ENCODE measurements at regions not wholly inside any gene's neighbourhood (a gene's known extent, or its start where the extent isn't known, plus 50 kb on each side); places are given as distances from the start of the nearest gene placed in this dataset.

DNA sequence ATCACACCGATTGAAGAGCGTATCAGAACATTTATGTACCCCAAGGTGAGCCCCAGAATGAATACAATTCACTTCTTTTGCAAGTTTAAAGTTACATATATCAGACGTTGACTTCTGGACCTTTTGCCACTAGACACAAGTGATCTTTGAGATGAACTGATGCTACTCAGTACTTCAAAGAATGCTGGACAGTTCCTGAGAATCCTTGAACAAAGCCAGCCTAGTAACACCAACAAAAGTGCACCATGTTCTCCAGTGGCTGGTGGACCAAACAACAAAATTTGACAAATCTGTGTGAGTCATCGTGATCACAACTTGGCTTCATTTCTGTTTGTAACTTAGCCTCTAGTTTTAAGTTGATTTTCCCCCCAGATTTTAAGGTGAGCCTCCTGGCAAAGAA, 355.7 kb downstream of the SOX2 start:
- no peak for DNase-seq (ENCODE audit: low spot score)

DNA sequence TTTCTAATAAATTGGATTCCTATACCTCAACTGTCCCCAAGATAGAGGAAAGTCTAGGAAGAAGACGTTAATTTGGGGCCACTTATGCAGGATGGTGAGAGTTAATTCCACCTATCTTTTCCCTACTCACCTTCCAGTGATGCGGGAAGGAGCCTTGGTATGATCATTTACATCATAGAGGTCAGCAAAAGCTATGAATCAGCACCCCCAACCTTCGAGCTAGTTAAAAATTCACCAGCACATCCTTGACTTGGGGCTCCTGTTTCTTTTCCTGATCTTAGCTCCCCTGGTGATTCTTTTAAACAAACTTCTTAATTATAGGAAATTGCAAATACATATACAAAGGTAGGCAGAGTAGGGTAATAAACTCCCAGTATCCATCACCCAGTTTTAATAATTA, 366.6 kb downstream of the SOX2 start:
- no peak for DNase-seq (ENCODE audit: low spot score)

DNA sequence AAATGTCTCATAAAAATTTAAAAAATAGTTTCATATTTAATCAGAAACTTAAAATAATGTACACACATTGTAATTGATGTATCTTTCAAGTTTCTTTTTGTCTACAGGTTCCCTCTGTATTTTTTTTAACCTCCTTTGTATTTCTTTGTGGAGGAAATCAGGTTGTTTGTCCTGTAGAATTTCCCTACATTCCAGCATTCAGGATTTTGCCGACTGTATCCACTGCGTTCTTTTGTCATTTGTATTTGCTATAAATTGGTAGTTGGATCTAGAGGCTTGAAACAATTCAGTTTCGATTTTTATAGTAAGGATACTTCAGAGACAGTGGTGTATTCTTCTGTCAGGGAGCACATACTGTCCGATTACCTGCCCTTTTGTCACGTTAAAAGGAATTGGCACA, 367.2 kb downstream of the SOX2 start:
- no peak for DNase-seq (ENCODE audit: low spot score)

DNA sequence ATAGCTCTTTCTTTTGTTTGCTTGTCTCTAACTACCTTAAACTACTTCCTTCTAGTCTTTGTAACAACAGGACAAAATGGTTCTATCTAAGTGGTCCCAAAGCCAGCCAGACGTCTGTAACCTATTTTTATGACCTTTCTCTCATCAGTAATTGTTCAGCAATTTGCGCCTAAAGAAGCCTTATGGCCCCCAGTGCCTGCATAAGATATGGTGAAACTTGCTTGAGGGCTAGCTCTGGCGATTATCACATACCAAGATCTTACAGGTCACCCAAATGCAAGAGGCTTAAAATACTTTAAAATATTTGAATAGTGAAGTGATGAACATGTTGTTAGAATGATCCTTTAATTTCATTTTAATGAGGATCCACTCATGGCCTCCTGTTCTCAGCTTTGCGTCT, 369.4 kb downstream of the SOX2 start:
- DNase-seq (ENCODE audit: low spot score): no peak

DNA sequence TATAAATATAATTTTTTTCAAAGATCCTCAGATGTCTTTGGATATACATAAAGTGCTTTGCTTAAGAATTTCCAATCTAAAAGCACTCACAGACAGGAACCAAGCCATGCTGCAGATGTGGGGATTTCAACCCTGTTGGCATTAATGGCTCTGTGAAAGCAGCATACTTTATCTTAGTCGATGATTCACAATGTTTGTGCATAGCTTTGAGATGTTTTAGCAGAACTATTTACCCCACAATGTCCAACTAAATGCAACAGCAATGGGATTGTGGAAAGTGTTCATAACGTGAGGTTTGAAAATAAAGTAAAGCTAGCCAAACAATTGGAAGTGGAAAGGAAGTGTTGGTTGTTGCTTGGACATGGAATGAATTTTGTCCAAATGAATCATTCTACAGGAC, 371.4 kb downstream of the SOX2 start:
- no peak for DNase-seq (ENCODE audit: low spot score)

DNA sequence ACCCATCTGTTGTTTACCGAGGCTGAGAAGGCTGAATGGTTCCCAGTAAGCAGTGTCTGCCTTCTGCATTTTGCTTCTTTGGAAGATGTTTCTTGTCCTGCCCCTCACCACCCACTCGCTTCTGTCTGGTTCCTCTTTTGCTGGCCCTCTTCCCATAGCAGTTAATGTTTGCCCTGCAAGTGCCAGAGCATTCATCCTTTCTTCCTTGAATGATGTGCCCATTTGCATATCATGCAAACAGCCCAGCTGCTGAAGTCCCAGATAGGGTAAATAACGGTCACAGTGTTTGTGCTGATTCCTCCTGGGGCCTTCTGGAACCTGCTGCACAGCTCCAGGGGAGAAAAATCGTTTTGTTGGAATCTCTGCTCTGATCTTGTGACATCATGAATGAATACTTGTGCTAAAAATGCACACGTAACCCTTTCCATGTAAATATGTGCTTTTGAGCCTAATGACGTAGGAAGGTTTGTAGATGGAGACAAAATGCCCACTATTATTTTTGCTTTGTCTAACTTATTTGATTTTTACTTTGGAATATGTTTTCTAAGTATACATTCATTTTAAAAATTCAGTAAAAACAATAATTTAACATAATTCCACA, 381.0 kb downstream of the SOX2 start:
- no peak for DNase-seq (ENCODE audit: low spot score)

DNA sequence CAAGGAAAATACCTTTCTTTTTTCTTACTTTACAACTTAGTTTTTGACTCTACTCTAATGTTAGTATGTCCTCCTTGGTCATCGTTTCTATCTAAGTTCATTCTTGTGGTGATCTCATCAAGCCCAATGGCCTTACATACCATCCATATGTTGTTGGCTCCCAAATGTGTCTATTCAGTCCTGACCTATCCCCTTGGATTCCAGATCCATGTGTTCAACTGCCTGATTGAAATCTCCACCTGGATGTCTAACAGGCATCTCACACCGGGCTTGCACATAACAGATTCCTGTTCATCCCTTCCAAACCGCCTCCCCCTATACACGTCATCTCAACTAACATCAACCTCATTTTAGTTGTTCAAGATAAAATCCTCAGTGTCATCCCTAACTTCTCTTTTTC, 382.6 kb downstream of the SOX2 start:
- DNase-seq (ENCODE audit: low spot score): no peak

DNA sequence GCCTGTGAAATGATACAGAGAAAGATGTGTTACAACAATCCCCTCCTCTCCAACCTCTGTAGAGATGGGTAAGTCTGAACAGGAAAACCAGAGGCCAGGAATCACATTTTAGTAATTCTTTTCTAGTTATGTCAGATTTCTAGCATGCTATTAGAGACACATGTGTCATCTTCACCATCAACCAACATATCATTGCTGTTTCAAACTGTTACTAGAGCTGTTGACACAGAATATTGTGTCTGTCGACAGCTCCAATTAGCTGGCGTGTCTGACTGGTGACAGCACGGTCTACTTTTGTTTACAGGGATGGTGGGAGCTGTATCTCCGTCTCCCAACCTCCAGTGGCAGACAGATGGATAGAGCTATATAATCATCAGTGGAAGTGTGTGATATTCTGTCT, 393.2 kb downstream of the SOX2 start:
- no peak for DNase-seq (ENCODE audit: low spot score)

DNA sequence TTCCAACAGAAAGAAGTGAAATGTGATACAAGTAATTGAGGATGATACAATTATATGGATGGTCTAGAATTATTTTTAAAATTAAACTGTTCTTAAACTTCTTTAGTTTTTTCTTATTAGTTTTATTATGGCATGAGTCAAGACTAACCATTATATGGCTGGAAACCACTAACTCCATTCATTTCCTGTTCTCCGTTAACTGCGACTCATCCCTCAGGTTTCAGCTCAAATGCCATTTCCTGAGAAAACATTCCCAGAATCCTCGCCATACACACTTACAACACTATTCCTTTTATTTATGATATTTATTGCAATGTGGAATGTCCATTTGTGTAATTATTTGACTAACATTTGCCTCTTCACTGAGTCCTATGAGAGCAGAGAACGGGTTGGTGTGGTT, 394.1 kb downstream of the SOX2 start:
- DNase-seq (ENCODE audit: low spot score): no peak

DNA sequence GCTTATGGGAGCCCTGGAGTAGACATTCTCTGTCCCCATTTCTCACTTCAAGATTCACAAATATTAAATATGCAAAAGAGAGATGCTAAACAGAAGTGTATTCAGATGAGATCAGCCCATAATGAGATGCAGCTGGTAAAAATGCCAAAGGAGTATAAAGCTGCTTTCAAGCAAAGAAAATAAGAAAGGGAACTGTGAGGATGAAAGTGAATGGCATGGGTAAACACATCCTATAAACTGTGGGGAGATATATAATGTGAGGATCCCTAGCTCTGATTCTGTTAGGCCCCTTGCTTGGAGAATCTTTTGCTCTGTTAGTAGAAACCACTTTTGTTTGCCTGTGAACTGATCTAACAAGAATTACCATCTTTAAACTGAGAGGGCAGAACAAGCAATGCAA, 396.6 kb downstream of the SOX2 start:
- DNase-seq (ENCODE audit: low spot score): no peak

DNA sequence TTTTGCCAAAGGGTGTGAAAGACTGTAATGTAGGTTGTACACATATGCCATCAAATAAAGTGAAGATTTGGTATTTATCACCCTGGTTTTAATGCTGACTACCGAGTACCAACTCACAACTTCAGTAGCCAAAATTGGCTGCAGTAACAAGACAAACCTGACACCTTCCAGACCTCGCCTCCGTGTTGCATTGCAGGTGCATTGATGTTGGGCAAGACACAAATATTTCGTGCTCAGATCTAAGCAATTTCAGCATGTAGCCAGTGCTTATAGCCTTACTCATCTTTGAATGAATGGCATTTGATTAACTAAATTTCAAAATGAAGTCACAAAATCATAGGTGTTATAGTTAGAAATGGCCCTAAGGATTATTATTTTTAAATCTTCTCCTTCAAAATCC, 400.2 kb downstream of the SOX2 start:
- DNase-seq (ENCODE audit: low spot score): no peak

DNA sequence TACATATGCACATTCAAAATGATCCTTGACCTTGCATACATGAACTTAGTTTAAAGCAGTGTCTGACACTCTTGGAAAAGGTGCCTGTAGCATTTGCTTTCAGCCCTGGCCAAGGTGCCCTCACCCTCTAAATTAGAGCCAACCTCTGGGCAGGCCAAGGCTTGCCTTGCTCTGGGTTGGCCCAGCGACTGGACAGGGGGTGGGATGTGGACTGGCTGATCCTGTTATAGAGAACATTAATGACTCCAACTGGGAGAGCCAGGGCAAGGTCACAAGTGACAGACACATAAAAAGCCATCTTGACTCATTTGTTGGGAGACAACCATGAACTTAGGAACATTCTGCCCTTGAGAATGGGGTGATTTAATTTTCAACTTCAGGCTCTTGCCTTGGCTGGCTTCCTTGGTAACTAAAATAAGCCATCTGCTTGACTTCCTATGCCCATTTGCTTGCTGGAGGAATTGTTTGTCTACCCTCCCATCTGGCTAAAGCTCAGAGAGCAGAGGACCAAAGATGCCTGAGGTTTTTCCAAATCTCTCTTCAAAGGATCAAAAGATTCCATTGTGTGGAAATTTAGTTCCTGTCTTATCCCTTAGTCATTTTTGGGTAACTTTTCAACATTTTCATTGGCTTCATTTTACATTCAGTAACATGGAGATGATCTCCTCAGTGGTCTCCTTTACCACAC, 403.7 kb downstream of the SOX2 start:
- DNase-seq (ENCODE audit: low spot score): no peak

DNA sequence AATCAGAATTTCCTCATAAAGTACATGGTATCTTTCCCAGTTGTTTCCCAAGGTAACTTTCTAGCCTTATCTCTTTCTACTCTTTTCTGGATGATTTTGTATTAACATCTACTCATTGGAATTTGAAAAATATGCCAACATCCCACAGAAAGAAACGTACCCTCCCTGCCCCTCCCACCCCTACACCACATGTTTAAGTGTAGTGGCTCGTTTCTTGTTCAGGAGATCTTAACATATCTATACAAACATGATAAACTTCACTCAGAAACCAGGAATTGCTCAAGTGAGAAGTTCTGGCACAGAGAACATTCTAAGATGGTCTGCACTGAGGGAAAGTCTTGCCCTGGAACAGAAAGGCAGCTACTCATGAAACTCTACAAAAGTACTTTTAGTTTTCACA, 404.7 kb downstream of the SOX2 start:
- no peak for DNase-seq (ENCODE audit: low spot score)

DNA sequence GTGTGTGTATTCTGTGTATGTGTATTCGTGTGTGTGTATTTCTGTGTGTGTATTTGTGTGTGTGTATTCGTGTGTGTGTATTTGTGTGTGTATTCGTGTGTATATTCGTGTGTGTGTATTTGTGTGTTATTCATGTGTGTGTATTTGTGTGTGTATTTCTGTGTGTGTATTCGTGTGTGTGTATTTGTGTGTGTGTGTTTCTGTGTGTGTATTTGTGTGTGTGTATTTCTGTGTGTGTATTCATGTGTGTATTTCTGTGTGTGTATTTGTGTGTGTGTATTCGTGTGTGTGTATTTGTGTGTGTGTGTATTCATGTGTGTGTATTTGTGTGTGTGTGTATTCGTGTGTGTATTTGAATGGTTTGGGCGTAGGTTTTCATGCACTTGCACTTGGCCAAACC, 405.4 kb downstream of the SOX2 start:
- DNase-seq (ENCODE audit: low spot score): no peak

DNA sequence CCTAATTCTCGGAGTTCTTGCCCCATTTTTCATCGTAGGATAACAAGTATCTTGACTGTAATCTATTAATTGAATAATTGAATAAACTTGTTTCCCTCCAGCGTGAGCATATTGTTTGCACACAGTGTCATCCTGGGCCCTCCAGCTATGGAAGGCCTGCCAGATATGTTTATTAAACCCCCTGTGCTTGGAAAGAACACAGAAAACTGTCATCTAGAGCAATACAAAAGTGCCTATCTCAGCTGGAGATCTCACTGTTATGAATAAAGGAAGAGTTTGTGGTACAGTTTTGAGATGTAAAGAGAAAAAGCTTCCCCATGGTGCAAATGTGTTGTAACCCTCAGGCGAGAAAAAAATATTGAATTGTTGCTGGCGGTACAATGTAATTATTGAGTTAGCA, 405.9 kb downstream of the SOX2 start:
- DNase-seq (ENCODE audit: low spot score): no peak

DNA sequence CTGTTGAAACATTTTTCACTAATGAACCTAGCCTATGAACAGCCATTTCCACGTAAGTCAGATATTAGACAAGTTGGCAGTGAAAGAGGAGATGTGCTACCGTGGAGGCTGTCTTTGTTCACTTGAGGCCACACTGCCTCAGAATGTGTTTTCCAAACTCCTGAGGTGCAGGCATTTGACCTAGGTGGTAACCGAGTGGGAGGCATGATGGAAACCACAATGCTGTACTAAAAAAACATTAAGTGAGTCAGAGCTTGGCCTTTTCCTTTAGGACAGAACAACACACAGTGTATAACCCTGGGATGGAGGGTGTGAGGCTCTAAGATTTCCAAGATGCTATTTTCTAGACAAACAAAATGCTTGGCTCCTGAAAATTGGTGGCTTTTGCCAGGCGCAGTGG, 406.3 kb downstream of the SOX2 start:
- no peak for DNase-seq (ENCODE audit: low spot score)

DNA sequence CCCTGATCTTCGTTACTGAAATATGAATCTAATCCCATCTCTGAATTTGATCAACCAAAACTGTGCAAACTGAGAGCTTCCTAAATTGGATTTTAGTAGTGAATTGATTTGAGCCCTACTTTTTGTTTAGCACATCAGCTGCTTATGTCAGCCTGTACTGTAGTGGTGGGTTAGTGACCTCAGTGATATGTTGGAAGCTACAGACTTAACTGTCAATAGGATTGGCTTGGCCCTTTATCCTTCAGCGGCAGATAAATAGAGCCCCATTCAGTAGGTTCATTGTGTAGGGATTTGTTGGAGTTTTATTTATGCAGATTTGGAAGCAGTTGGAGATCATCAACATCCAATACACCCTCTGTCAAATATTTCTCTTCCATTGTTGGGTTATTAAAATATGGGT, 409.7 kb downstream of the SOX2 start:
- DNase-seq (ENCODE audit: low spot score): no peak

DNA sequence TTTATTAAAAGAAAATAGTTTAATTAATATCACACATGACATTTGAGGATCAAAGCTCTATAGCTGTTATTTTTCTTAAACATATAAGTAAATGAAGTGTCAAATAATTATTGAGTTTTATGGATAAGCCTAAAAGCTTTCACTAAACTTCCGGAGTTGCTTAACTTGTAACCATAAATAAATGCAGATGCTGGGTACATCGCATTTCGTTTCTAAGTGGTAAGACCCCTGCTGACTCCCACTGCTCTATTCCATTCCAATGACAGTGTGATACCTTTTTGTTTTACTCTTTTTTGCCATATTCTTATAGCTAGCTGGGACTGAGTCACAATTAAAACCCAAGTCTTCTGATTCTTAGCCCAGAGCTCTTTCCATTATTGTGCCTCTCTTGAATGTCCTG, 411.1 kb downstream of the SOX2 start:
- no peak for DNase-seq (ENCODE audit: low spot score)

DNA sequence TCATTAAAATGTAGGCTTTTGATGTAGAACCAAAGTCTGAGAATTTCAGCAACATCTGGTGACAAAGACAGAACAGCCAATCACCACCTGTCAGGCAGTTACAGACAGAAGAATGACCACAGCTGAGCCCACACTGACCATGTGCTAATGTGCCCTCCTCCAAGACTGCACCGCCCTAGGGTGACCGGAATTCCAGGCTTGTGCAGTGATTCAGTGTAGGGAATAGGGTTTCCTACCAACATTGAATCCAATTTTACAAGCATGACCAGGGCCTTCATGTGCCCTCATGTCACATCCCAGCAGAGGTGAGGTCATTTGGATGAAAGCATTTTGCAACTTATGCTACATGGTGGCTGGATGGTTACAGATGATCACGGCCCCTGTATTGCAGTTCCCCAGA, 412.5 kb downstream of the SOX2 start:
- no peak for DNase-seq (ENCODE audit: low spot score)

DNA sequence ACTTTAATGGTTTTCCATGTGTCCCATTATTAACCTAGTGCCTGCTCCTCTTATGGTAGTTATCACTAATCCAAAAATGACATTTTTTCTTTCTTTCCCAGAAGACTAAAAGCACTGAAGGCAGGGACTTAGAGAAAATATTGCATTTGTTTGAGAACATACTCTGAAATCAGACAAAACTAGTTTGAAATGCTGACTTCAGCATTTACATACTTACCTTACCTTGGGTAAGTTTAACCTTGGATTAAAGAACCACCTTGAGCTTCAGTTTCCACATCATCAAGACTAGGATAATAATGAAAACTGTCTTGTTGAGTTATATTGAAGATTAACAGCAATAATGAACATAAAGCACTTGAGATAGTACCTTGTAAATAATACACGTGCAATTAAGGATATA, 413.0 kb downstream of the SOX2 start:
- DNase-seq (ENCODE audit: low spot score): no peak

DNA sequence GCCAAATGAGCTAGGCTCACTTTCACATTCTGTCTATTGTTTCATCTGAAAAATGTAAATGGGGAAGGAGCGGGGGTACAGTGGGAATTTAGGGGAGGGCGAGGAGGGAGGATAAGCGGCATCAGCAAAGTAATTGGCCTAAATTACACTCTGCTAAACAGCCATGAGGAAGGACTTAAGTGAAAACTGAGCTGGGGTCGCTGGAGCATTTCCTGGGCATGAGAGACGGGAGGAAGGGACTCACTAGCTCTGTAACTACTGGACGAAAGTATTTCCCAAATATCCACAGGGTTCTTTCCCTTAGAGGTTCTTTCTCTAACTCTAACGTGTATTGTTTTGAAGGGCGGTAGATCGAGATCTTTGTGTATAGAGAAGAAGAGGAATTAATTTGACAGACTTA, 418.0 kb downstream of the SOX2 start:
- no peak for DNase-seq (ENCODE audit: low spot score)

DNA sequence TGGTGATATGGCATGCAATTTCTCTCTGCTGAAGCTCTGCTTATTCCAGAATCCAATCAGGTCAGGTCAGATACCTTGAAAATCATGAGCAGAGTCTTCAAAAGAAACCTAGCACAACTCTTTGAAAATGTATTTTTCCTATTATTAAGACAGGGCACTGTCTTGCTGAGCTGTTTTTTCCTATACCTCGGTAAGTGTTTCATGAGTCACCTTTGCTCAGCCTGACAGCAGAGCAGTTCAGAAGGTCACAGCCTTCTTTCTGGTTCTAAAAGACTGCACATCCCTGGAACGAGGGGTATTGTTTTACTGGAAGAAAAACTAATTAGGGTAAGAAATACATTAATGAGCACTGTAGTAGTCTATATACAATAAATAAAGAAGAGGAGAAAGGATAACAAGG, 422.0 kb downstream of the SOX2 start:
- DNase-seq (ENCODE audit: low spot score): no peak

DNA sequence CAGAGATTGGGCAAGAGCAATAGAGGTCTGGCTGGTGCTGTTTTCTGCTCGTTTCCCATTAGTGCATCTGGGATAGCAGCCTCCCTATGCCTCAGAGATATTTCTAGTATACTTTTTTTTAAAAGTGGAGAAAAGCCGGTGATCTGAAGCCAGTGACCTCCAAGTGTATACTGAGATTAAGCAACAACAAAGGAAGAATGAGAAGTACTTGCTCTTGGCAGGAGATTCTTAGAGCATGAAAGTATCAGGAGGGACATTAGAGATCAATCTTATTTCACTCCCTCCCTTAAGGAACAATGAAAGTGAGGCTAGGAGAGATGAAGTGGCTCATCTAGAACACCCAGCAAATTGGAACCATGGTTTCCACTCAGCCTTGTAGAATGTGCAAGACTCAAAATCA, 423.3 kb downstream of the SOX2 start:
- no peak for DNase-seq (ENCODE audit: low spot score)

All from HuH-7.5 (cell line).